Nephron progenitor cell (in vitro differentiated cells): ENCODE measurements at regions not wholly inside any gene's neighbourhood (a gene's known extent, or its start where the extent isn't known, plus 50 kb on each side); places are given as distances from the start of the nearest gene placed in this dataset.
A peak's percentile ranks its signal among the peaks of the same experiment; 100 is the strongest.
"Not testable (repeated sequence)": the region's sequence is repeated elsewhere in the genome, so short reads cannot be mapped to it uniquely, and the experiment has no call there.

Source experiments
- DNase-seq: peaks from one replicate; pipeline ENCODE4 v3.0.0; 2021
- H3K27ac Mint-ChIP-seq: 2 replicates; pipeline ENCODE4 v1.8.0; 2021; ENCODE audit warnings: mild to moderate bottlenecking, moderate library complexity, mixed read lengths
- H3K27me3 Mint-ChIP-seq: 2 replicates; pipeline ENCODE4 v1.8.0; 2021; ENCODE audit warnings: mild to moderate bottlenecking, low read depth, mixed read lengths; ENCODE audit not compliant: poor library complexity
- H3K36me3 Mint-ChIP-seq: 2 replicates; pipeline ENCODE4 v1.8.0; 2021; ENCODE audit warnings: low read depth, mixed read lengths
- H3K4me1 Mint-ChIP-seq: 2 replicates; pipeline ENCODE4 v1.8.0; 2021; ENCODE audit warnings: mixed read lengths
- H3K4me3 Mint-ChIP-seq: 2 replicates; pipeline ENCODE4 v1.8.0; 2021; ENCODE audit warnings: mild to moderate bottlenecking, moderate library complexity, mixed read lengths
- H3K9me3 Mint-ChIP-seq: 2 replicates; pipeline ENCODE4 v1.8.0; 2021; ENCODE audit warnings: mild to moderate bottlenecking, moderate library complexity, mixed read lengths
- TF ChIP-seq, protein P1 (sequence below): fragments of 200-600 bp; sonication (generic); IDR thresholded peaks from 2 replicates; pipeline ENCODE4 v1.5.0; 2021; ENCODE audit warnings: antibody characterized with exemption

- DNase-seq: peak; percentile 9
- peaks cover 28% of the 10 kb centered on the region for H3K9me3 Mint-ChIP-seq
- peak overlapping the region; percentile 88 for H3K27ac Mint-ChIP-seq
- H3K4me3 Mint-ChIP-seq: peak overlapping the region; percentile 58
- peaks cover 73% of the 10 kb centered on the region for H3K4me1 Mint-ChIP-seq
- H3K36me3 Mint-ChIP-seq: peaks cover 42% of the 10 kb centered on the region
- peaks cover 3% of the 10 kb centered on the region for H3K27me3 Mint-ChIP-seq
- TF ChIP-seq, protein P1, sequence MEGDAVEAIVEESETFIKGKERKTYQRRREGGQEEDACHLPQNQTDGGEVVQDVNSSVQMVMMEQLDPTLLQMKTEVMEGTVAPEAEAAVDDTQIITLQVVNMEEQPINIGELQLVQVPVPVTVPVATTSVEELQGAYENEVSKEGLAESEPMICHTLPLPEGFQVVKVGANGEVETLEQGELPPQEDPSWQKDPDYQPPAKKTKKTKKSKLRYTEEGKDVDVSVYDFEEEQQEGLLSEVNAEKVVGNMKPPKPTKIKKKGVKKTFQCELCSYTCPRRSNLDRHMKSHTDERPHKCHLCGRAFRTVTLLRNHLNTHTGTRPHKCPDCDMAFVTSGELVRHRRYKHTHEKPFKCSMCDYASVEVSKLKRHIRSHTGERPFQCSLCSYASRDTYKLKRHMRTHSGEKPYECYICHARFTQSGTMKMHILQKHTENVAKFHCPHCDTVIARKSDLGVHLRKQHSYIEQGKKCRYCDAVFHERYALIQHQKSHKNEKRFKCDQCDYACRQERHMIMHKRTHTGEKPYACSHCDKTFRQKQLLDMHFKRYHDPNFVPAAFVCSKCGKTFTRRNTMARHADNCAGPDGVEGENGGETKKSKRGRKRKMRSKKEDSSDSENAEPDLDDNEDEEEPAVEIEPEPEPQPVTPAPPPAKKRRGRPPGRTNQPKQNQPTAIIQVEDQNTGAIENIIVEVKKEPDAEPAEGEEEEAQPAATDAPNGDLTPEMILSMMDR: no peak
These were observed 164.0 kb upstream of the NR2F2 start for GRCh38 chr15:96166223-96167200.

GRCh38 chr15:96170616-96170978 is 159.9 kb upstream of the NR2F2 start:
- not testable (repeated sequence) for H3K27me3 Mint-ChIP-seq, DNase-seq, H3K4me3 Mint-ChIP-seq, H3K27ac Mint-ChIP-seq
- H3K4me1 Mint-ChIP-seq: peaks cover 52% of the 10 kb centered on the region
- peaks cover 28% of the 10 kb centered on the region for H3K9me3 Mint-ChIP-seq
- H3K36me3 Mint-ChIP-seq: peaks cover 28% of the 10 kb centered on the region

- no peak for DNase-seq
- Mint-ChIP-seq H3K27ac (no peak overlapping the region), H3K4me3 (no peak overlapping the region), H3K9me3 (peaks cover 28% of the 10 kb centered on the region), H3K36me3 (peaks cover 28% of the 10 kb centered on the region), H3K4me1 (peaks cover 47% of the 10 kb centered on the region), H3K27me3 (peaks cover 3% of the 10 kb centered on the region)
- TF ChIP-seq, protein P1: no peak
These were observed 159.3 kb upstream of the NR2F2 start for GRCh38 chr15:96170979-96171739.

GRCh38 chr15:96171853-96172296 is 158.6 kb upstream of the NR2F2 start:
- peaks cover 28% of the 10 kb centered on the region for H3K36me3 Mint-ChIP-seq
- TF ChIP-seq, protein P1: no peak
- H3K4me3 Mint-ChIP-seq: no peak overlapping the region
- peaks cover 28% of the 10 kb centered on the region for H3K9me3 Mint-ChIP-seq
- H3K27me3 Mint-ChIP-seq: peaks cover 3% of the 10 kb centered on the region
- peak; percentile 39 for DNase-seq
- no peak overlapping the region for H3K27ac Mint-ChIP-seq
- H3K4me1 Mint-ChIP-seq: peaks cover 40% of the 10 kb centered on the region

DNA sequence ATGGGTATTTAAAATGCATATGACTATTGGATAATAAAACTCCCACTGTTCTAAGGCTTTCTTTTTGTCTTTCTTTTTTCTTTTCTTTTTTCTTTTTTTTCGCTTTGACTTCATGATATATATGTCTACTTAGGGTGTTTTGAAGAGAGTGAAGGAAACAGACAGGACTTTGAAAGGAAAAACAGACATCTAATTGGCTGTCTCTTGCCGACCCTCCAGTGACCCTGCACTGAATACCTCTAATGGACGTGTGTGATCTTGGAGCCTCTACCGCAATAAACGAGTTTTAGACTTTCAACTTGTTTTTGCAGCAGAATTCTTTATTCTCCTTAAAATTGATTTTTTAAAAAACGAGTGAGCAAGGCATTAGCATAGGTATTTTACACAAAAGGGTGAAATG is 158.1 kb upstream of the NR2F2 start:
- Mint-ChIP-seq H3K4me3 (no peak overlapping the region), H3K27ac (no peak overlapping the region), H3K4me1 (peaks cover 34% of the 10 kb centered on the region), H3K27me3 (peaks cover 3% of the 10 kb centered on the region), H3K36me3 (peaks cover 25% of the 10 kb centered on the region), H3K9me3 (peaks cover 25% of the 10 kb centered on the region)
- TF ChIP-seq, protein P1: no peak
- no peak for DNase-seq

- TF ChIP-seq, protein P1: no peak
- Mint-ChIP-seq H3K36me3 (peaks cover 5% of the 10 kb centered on the region), H3K4me1 (peaks cover 33% of the 10 kb centered on the region), H3K4me3 (no peak overlapping the region), H3K27me3 (peaks cover 12% of the 10 kb centered on the region), H3K9me3 (no peaks in the 10 kb centered on the region), H3K27ac (no peak overlapping the region)
- DNase-seq: no peak
These were observed 153.7 kb upstream of the NR2F2 start for GRCh38 chr15:96176831-96177230.
